IMR-90 (cell line): ENCODE measurements at regions not wholly inside any gene's neighbourhood (a gene's known extent, or its start where the extent isn't known, plus 50 kb on each side); places are given as distances from the start of the nearest gene placed in this dataset.

ENCODE experiments used
- ATAC-seq: fragments of 200-7000 bp; cut with Tn5 transposase; 2 replicates; pipeline ENCODE4 v1.9.1; 2020; ENCODE audit warnings: low read depth, mild to moderate bottlenecking, moderate library complexity
- BruUV-seq: library from RNA; stranded (reverse); fragments of 400-500 nt; replicated peaks from 2 replicates; lab custom pipeline; 2021; lab: Mats Ljungman, UMichigan
- CTCF ChIA-PET: fragments of 300-600 bp; formaldehyde crosslinking; extraction: SDS; loops from one replicate; lab custom pipeline; 2021; ENCODE audit warnings: antibody characterized with exemption; lab: Yijun Ruan, JAX
- POLR2A ChIA-PET: fragments of 300-600 bp; sonication (Branson Sonifier 250); formaldehyde crosslinking; loops from one replicate; lab custom pipeline; 2022; ENCODE audit warnings: antibody characterized with exemption; ENCODE audit not compliant: unreplicated experiment; lab: Charles Lee
- DNase-seq: peaks from one replicate; pipeline ENCODE4 v3.0.0; 2013
- H2AFZ ChIP-seq: replicated peaks from 2 replicates; pipeline ENCODE3; 2013; ENCODE audit warnings: low read length, mild to moderate bottlenecking; ENCODE audit not compliant: poor library complexity
- H2AK5ac ChIP-seq: 2 replicates; pipeline ENCODE4 v1.6.1; 2013; ENCODE audit warnings: low read depth, low read length, inconsistent platforms
- H2AK9ac ChIP-seq: replicated peaks from 2 replicates; pipeline ENCODE3; 2013; ENCODE audit warnings: mild to moderate bottlenecking, low read depth, low read length, moderate library complexity; ENCODE audit not compliant: poor library complexity
- H2BK120ac ChIP-seq: 2 replicates; pipeline ENCODE4 v1.6.1; 2013; ENCODE audit warnings: low read depth, low read length, inconsistent platforms
- H2BK15ac ChIP-seq: 3 replicates; pipeline ENCODE4 v1.6.1; 2013; ENCODE audit warnings: low read depth, low read length, inconsistent platforms
- H2BK20ac ChIP-seq: 2 replicates; pipeline ENCODE4 v1.6.1; 2013; ENCODE audit warnings: low read depth, mild to moderate bottlenecking, inconsistent platforms, low read length, moderate library complexity
- H2BK5ac ChIP-seq: 2 replicates; pipeline ENCODE4 v1.6.1; 2013; ENCODE audit warnings: mild to moderate bottlenecking, low read depth, low read length, inconsistent platforms; ENCODE audit not compliant: poor library complexity, severe bottlenecking
- H3K14ac ChIP-seq: replicated peaks from 2 replicates; pipeline ENCODE4 v1.6.1; 2013; ENCODE audit warnings: low read depth, low read length, inconsistent platforms
- H3K18ac ChIP-seq: 2 replicates; pipeline ENCODE4 v1.6.1; 2013; ENCODE audit warnings: low read depth, low read length, control low read depth
- H3K23ac ChIP-seq: 2 replicates; pipeline ENCODE4 v1.6.1; 2013; ENCODE audit warnings: low read depth, low read length, inconsistent platforms
- H3K27ac ChIP-seq: 2 replicates; pipeline ENCODE4 v1.5.1; 2013; ENCODE audit warnings: mild to moderate bottlenecking, control low read depth, low read length; ENCODE audit not compliant: insufficient read depth
- H3K27me3 ChIP-seq: 2 replicates; pipeline ENCODE4 v1.6.1; 2013; ENCODE audit warnings: low read length; ENCODE audit not compliant: control insufficient read depth, insufficient read depth
- H3K36me3 ChIP-seq: 2 replicates; pipeline ENCODE4 v1.6.1; 2013; ENCODE audit warnings: low read length, mixed read lengths; ENCODE audit not compliant: control insufficient read depth, insufficient read depth
- H3K4ac ChIP-seq: 2 replicates; pipeline ENCODE4 v1.6.1; 2013; ENCODE audit warnings: low read depth, low read length, inconsistent platforms
- H3K4me1 ChIP-seq: 2 replicates; pipeline ENCODE4 v1.6.1; 2013; ENCODE audit warnings: low read length, mixed read lengths; ENCODE audit not compliant: control insufficient read depth, insufficient read depth
- H3K4me2 ChIP-seq: 2 replicates; pipeline ENCODE4 v1.6.1; 2013; ENCODE audit warnings: low read depth, mild to moderate bottlenecking, control low read depth, low read length, moderate library complexity
- H3K4me3 ChIP-seq: 2 replicates; pipeline ENCODE4 v1.5.1; 2013; ENCODE audit warnings: low read depth, mild to moderate bottlenecking, control low read depth, low read length, moderate library complexity; ENCODE audit not compliant: insufficient read depth
- H3K56ac ChIP-seq: 2 replicates; pipeline ENCODE4 v1.6.1; 2013; ENCODE audit warnings: low read length, inconsistent platforms; ENCODE audit not compliant: insufficient read depth; ENCODE audit errors: extremely low read depth
- H3K79me1 ChIP-seq, 2 experiments: 2 replicates each; pipeline ENCODE4 v1.6.1; 2013; ENCODE audit warnings: low read length in 2 of 2, inconsistent platforms in 1 of 2, low read depth in 1 of 2
- H3K9ac ChIP-seq: 2 replicates; pipeline ENCODE4 v1.6.1; 2013; ENCODE audit warnings: low read depth, low read length, control low read depth
- H3K9me1 ChIP-seq: 2 replicates; pipeline ENCODE4 v1.6.1; 2013; ENCODE audit warnings: low read length, inconsistent platforms; ENCODE audit not compliant: insufficient read depth
- H3K9me3 ChIP-seq: 2 replicates; pipeline ENCODE4 v1.6.1; 2013; ENCODE audit warnings: low read length; ENCODE audit not compliant: control insufficient read depth, insufficient read depth
- H4K20me1 ChIP-seq: 2 replicates; pipeline ENCODE4 v1.6.1; 2013; ENCODE audit warnings: low read length, inconsistent platforms; ENCODE audit not compliant: insufficient read depth
- H4K5ac ChIP-seq: 2 replicates; pipeline ENCODE4 v1.6.1; 2013; ENCODE audit warnings: mild to moderate bottlenecking, low read depth, low read length, control low read depth
- H4K8ac ChIP-seq, 2 experiments: 2 replicates each; pipeline ENCODE4 v1.6.1; 2013; ENCODE audit warnings: low read depth in 2 of 2, low read length in 2 of 2, control low read depth in 1 of 2, inconsistent platforms in 1 of 2
- H4K91ac ChIP-seq: 2 replicates; pipeline ENCODE4 v1.6.1; 2013; ENCODE audit warnings: low read depth, low read length, inconsistent platforms; ENCODE audit not compliant: insufficient read depth
- BHLHE40 ChIP-seq: fragments of 150-350 bp; IDR thresholded peaks from 2 replicates; pipeline ENCODE4 v1.6.1; 2016; ENCODE audit warnings: mild to moderate bottlenecking, low read depth, low read length
- CEBPB ChIP-seq: IDR thresholded peaks from 2 replicates; pipeline ENCODE4 v1.6.1; 2012; ENCODE audit warnings: low read depth, low read length, improper control_type of control experiment
- CHD1 ChIP-seq: IDR thresholded peaks from 2 replicates; pipeline ENCODE4 v1.6.1; 2012; ENCODE audit warnings: low read depth, low read length, improper control_type of control experiment
- FOS ChIP-seq: fragments of 150-350 bp; IDR thresholded peaks from 2 replicates; pipeline ENCODE4 v1.6.1; 2016; ENCODE audit warnings: low read depth, low read length
- MAFK ChIP-seq: IDR thresholded peaks from 2 replicates; pipeline ENCODE4 v1.6.1; 2012; ENCODE audit warnings: low read depth, low read length, improper control_type of control experiment
- MAZ ChIP-seq: IDR thresholded peaks from 2 replicates; pipeline ENCODE4 v1.6.1; 2012; ENCODE audit warnings: low read depth, mild to moderate bottlenecking, low read length, improper control_type of control experiment, moderate library complexity, borderline replicate concordance
- MXI1 ChIP-seq: IDR thresholded peaks from 2 replicates; pipeline ENCODE4 v1.6.1; 2012; ENCODE audit warnings: low read depth, mild to moderate bottlenecking, low read length, moderate library complexity, borderline replicate concordance
- NFE2L2 ChIP-seq: fragments of 150-350 bp; IDR thresholded peaks from 2 replicates; pipeline ENCODE4 v1.6.1; 2016; ENCODE audit warnings: low read depth, mild to moderate bottlenecking, low read length
- POLR2A ChIP-seq: IDR thresholded peaks from 2 replicates; pipeline ENCODE4 v1.6.1; 2012; ENCODE audit warnings: mild to moderate bottlenecking, low read depth, low read length
- RAD21 ChIP-seq: IDR thresholded peaks from 2 replicates; pipeline ENCODE4 v1.6.1; 2012; ENCODE audit warnings: low read length, improper control_type of control experiment
- RCOR1 ChIP-seq: IDR thresholded peaks from 2 replicates; pipeline ENCODE4 v1.6.1; 2012; ENCODE audit warnings: mild to moderate bottlenecking, low read length, improper control_type of control experiment; ENCODE audit not compliant: insufficient replicate concordance
- RFX5 ChIP-seq: IDR thresholded peaks from 2 replicates; pipeline ENCODE4 v1.8.0; 2012; ENCODE audit warnings: low read depth, mild to moderate bottlenecking, low read length, moderate library complexity
- SMC3 ChIP-seq: fragments of 150-350 bp; IDR thresholded peaks from 2 replicates; pipeline ENCODE4 v1.6.1; 2016; ENCODE audit warnings: low read depth, mild to moderate bottlenecking, antibody characterized with exemption, low read length, moderate library complexity
- WGBS, 2 experiments: methylation state at CpG; one replicate each; pipeline versions ENCODE4 v1.1.5 to v1.1.7; 2013; ENCODE audit warnings: missing lambda C conversion rate in 2 of 2; ENCODE audit not compliant: insufficient read length in 1 of 2; ENCODE audit errors: extremely low coverage in 2 of 2; 5-methylcytosine and 5-hydroxymethylcytosine counted together
- dilution Hi-C: fragments of 300-500 bp; cut with HindIII; formaldehyde crosslinking; loops from one replicate; pipeline ENCODE4 v1.14.3; 2018; ENCODE audit warnings: low sequenced_read_pairs; ENCODE audit not compliant: unreplicated experiment
- in situ Hi-C: fragments of 300-500 bp; cut with MboI; formaldehyde crosslinking; loops from 3 replicates; pipeline ENCODE4 v1.14.3; 2019; ENCODE audit warnings: low sequenced_read_pairs, inconsistent platforms, mixed read lengths
- intact Hi-C: fragments of 100-400 bp; cut with micrococcal nuclease; formaldehyde crosslinking; loops from 2 replicates; pipeline ENCODE4 v1.10.0; 2022
- TF ChIP-seq, protein P1 (sequence below): fragments of 150-350 bp; IDR thresholded peaks from 2 replicates; pipeline ENCODE4 v1.6.1; 2016; ENCODE audit warnings: low read depth, mild to moderate bottlenecking, low read length, moderate library complexity, borderline replicate concordance
- TF ChIP-seq, protein P2 (sequence below): conservative IDR thresholded peaks from 2 replicates; pipeline ENCODE4 v1.5.1; 2012; ENCODE audit warnings: mild to moderate bottlenecking, low read depth, low read length, improper control_type of control experiment
- TF ChIP-seq, protein P3 (sequence below): fragments of 150-350 bp; IDR thresholded peaks from 2 replicates; pipeline ENCODE4 v1.6.1; 2017; ENCODE audit warnings: mild to moderate bottlenecking, antibody characterized with exemption, low read length, low read depth

DNA sequence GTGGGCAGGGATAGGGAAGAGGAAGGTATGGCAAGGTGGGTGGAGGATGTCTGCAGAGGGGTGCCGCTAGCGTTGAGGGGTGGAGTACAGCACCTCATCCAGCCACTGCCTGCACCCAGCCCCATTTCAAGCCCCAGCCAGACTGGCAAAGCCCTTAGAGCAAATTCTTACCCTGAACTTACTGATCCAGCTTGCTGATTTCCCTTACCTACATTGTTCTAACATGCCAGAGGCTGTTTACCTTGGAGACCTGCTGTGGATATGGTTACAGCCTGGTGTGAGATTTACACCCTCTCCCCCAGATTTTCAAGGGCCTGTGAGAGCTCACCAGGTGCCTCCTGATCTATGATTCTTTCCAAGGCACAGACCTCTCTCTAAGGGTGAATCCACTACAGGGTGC lies 86.0 kb downstream of the ZNF726 start:
- no peak overlapping the region for H4K8ac ChIP-seq
- intact Hi-C loops, result no loop called here
- H3K9me1 ChIP-seq, result no peaks in the 10 kb centered on the region
- no peak overlapping the region for H3K18ac ChIP-seq
- TF ChIP-seq, protein P1, sequence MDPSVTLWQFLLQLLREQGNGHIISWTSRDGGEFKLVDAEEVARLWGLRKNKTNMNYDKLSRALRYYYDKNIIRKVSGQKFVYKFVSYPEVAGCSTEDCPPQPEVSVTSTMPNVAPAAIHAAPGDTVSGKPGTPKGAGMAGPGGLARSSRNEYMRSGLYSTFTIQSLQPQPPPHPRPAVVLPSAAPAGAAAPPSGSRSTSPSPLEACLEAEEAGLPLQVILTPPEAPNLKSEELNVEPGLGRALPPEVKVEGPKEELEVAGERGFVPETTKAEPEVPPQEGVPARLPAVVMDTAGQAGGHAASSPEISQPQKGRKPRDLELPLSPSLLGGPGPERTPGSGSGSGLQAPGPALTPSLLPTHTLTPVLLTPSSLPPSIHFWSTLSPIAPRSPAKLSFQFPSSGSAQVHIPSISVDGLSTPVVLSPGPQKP, result no peak
- TF ChIP-seq MAFK (no peak), FOS (no peak), NFE2L2 (no peak), SMC3 (no peak), RAD21 (no peak), POLR2A (no peak), CEBPB (no peak), RCOR1 (no peak), BHLHE40 (no peak), CHD1 (no peak), MAZ (no peak), MXI1 (no peak), RFX5 (no peak)
- TF ChIP-seq, protein P2, sequence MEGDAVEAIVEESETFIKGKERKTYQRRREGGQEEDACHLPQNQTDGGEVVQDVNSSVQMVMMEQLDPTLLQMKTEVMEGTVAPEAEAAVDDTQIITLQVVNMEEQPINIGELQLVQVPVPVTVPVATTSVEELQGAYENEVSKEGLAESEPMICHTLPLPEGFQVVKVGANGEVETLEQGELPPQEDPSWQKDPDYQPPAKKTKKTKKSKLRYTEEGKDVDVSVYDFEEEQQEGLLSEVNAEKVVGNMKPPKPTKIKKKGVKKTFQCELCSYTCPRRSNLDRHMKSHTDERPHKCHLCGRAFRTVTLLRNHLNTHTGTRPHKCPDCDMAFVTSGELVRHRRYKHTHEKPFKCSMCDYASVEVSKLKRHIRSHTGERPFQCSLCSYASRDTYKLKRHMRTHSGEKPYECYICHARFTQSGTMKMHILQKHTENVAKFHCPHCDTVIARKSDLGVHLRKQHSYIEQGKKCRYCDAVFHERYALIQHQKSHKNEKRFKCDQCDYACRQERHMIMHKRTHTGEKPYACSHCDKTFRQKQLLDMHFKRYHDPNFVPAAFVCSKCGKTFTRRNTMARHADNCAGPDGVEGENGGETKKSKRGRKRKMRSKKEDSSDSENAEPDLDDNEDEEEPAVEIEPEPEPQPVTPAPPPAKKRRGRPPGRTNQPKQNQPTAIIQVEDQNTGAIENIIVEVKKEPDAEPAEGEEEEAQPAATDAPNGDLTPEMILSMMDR, result no peak
- TF ChIP-seq, protein P3, sequence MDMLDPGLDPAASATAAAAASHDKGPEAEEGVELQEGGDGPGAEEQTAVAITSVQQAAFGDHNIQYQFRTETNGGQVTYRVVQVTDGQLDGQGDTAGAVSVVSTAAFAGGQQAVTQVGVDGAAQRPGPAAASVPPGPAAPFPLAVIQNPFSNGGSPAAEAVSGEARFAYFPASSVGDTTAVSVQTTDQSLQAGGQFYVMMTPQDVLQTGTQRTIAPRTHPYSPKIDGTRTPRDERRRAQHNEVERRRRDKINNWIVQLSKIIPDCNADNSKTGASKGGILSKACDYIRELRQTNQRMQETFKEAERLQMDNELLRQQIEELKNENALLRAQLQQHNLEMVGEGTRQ, result no peak
- no peaks in the 10 kb centered on the region for H3K4me1 ChIP-seq
- no peak overlapping the region for H3K9ac ChIP-seq
- H2BK15ac ChIP-seq, result no peak overlapping the region
- peaks cover 54% of the 10 kb centered on the region for H3K9me3 ChIP-seq
- CTCF ChIA-PET, result no interaction called here
- H4K91ac ChIP-seq, result no peak overlapping the region
- H3K4me2 ChIP-seq, result no peak overlapping the region
- no peak overlapping the region for H3K56ac ChIP-seq
- H3K23ac ChIP-seq, result no peak overlapping the region
- BruUV-seq, result no TSS peak
- H2BK120ac ChIP-seq, result no peak overlapping the region
- H2AK5ac ChIP-seq, result no peak overlapping the region
- H3K4me3 ChIP-seq, result no peak overlapping the region
- ATAC-seq (no peak), DNase-seq (no peak)
- no peaks in the 10 kb centered on the region for H3K79me1 ChIP-seq
- H4K5ac ChIP-seq, result no peak overlapping the region
- H4K20me1 ChIP-seq, result no peaks in the 10 kb centered on the region
- in situ Hi-C loops, result no loop called here
- no peak overlapping the region for H2AK9ac ChIP-seq
- H3K4ac ChIP-seq, result no peak overlapping the region
- H2BK20ac ChIP-seq, result no peak overlapping the region
- WGBS, 2 experiments, result no CpG with 5 or more reads among the region's 2 CpGs
- no peak overlapping the region for H3K27ac ChIP-seq
- dilution Hi-C loops, result no loop called here
- H3K14ac ChIP-seq, result no peak overlapping the region
- no peak overlapping the region for H2BK5ac ChIP-seq
- no peak overlapping the region for H2AFZ ChIP-seq
- POLR2A ChIA-PET, result no interaction called here
- no peaks in the 10 kb centered on the region for H3K27me3 ChIP-seq
- no peaks in the 10 kb centered on the region for H3K36me3 ChIP-seq
